HG03571 (cell line): ENCODE measurements at regions not wholly inside any gene's neighbourhood (a gene's known extent, or its start where the extent isn't known, plus 50 kb on each side); places are given as distances from the start of the nearest gene placed in this dataset.
"Not testable (repeated sequence)": the region's sequence is repeated elsewhere in the genome, so short reads cannot be mapped to it uniquely, and the experiment has no call there.

Experiments used
- ATAC-seq: cut with Tn5 transposase; IDR thresholded peaks from one replicate; pipeline ENCODE4 v1.9.1; 2021; ENCODE audit not compliant: unreplicated experiment

GRCh38 chr1:14135070-14135469 lies 435.1 kb downstream of the PRDM2 start:
- no peak for ATAC-seq

GRCh38 chr1:14136152-14136763 lies 436.3 kb downstream of the PRDM2 start:
- ATAC-seq, result no peak

- ATAC-seq, result no peak
These were observed 436.9 kb downstream of the PRDM2 start for GRCh38 chr1:14136881-14137280.

GRCh38 chr1:14137411-14138134 lies 437.6 kb downstream of the PRDM2 start:
- ATAC-seq, result no peak

GRCh38 chr1:14138135-14138506 lies 438.1 kb downstream of the PRDM2 start:
- no peak for ATAC-seq

- ATAC-seq, result no peak
These were observed 438.7 kb downstream of the PRDM2 start for GRCh38 chr1:14138687-14139086.

GRCh38 chr1:14140831-14141401 lies 440.9 kb downstream of the PRDM2 start:
- no peak for ATAC-seq

- ATAC-seq, result no peak
These were observed 441.7 kb downstream of the PRDM2 start for GRCh38 chr1:14141656-14142055.

GRCh38 chr1:14142397-14143100 lies 442.6 kb downstream of the PRDM2 start:
- ATAC-seq, result no peak

- ATAC-seq, result no peak
These were observed 443.8 kb downstream of the PRDM2 start for GRCh38 chr1:14143777-14144176.

GRCh38 chr1:14148526-14148925 lies 448.5 kb downstream of the PRDM2 start:
- ATAC-seq, result no peak

- ATAC-seq, result no peak
These were observed 449.1 kb upstream of the KAZN start for GRCh38 chr1:14149431-14149830.

GRCh38 chr1:14156543-14156942 lies 441.9 kb upstream of the KAZN start:
- no peak for ATAC-seq

- no peak for ATAC-seq
These were observed 437.7 kb upstream of the KAZN start for GRCh38 chr1:14160781-14161180.

- ATAC-seq, result no peak
These were observed 435.2 kb upstream of the KAZN start for GRCh38 chr1:14163246-14163645.

GRCh38 chr1:14165371-14165801 lies 433.1 kb upstream of the KAZN start:
- no peak for ATAC-seq

GRCh38 chr1:14167884-14168283 lies 430.6 kb upstream of the KAZN start:
- no peak for ATAC-seq

- ATAC-seq, result no peak
These were observed 430.0 kb upstream of the KAZN start for GRCh38 chr1:14168326-14169063.

GRCh38 chr1:14173598-14173997 lies 424.9 kb upstream of the KAZN start:
- no peak for ATAC-seq

GRCh38 chr1:14177866-14178265 lies 420.6 kb upstream of the KAZN start:
- not testable (repeated sequence) for ATAC-seq

GRCh38 chr1:14180738-14181137 lies 417.7 kb upstream of the KAZN start:
- no peak for ATAC-seq
